ENCODE measurements at regions not wholly inside any gene's neighbourhood (a gene's known extent, or its start where the extent isn't known, plus 50 kb on each side); places are given as distances from the start of the nearest gene placed in this dataset.

DNA sequence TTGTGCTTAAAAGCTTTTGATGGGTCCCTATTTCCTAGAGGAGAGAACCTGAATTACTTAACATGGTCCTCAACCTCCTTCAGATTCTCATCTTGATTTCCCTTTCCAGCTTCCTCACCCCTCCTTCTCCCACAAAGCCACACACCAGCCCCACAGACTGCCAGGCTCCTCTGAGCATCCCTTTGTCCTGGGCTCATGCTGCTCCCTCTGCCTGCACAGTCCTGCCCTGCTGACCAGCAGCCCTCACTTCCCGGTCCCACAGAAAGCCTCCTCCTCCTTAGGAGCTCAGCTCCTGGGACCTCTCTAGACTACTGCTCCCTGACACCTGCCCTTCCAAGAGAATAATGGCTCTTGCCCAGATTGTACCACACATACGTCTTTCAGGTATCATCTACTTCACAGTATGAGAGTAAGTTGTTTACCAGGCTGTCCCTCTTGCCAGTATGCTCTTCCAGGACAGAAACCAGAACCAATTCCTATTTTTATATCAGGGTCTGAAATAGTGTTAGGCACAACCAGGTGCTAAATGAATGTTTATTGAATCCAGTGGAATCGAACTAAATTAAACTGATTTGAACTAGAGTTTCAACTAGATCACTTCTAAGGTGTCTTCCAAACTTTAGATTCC is 373.4 kb downstream of the LMX1A start:
- Histone ChIP-seq H2AK5ac (ENCODE audit: low read depth, low read length) (no peak overlapping the region), H3K9me3 (ENCODE audit: control insufficient read depth, insufficient read depth, low read length) (no peaks in the 10 kb centered on the region), H4K20me1 (ENCODE audit: insufficient read depth, low read length) (no peaks in the 10 kb centered on the region), H2BK120ac (ENCODE audit: low read depth, low read length) (no peak overlapping the region), H3K79me1 (ENCODE audit: low read depth in 1 of 2, low read length in 2 of 2) (no peaks in the 10 kb centered on the region), H3K4me3 (ENCODE audit: insufficient read depth, low read depth, low read length) (no peak overlapping the region), H2AK9ac (replicated peaks; ENCODE audit: low read depth, low read length, poor library complexity) (no peak overlapping the region), H2BK20ac (ENCODE audit: low read depth, low read length) (no peak overlapping the region), H3K18ac (ENCODE audit: low read depth, low read length) (no peak overlapping the region), H3K4me2 (ENCODE audit: low read depth, low read length) (no peak overlapping the region), H3K56ac (ENCODE audit: extremely low read depth, insufficient read depth, low read length) (no peak overlapping the region), H2AFZ (replicated peaks; ENCODE audit: low read length, poor library complexity) (no peak overlapping the region), H3K4ac (ENCODE audit: low read depth, low read length) (no peak overlapping the region), H3K4me1 (ENCODE audit: control insufficient read depth, insufficient read depth, low read length) (no peaks in the 10 kb centered on the region), H2BK5ac (ENCODE audit: low read depth, low read length, poor library complexity, severe bottlenecking) (no peak overlapping the region), H3K27me3 (ENCODE audit: control insufficient read depth, insufficient read depth, low read length) (no peaks in the 10 kb centered on the region), H3K9ac (ENCODE audit: low read depth, low read length) (no peak overlapping the region), H3K36me3 (ENCODE audit: control insufficient read depth, insufficient read depth, low read length) (no peaks in the 10 kb centered on the region), H3K14ac (replicated peaks; ENCODE audit: low read depth, low read length) (no peak overlapping the region), H3K27ac (ENCODE audit: insufficient read depth, low read length) (no peak overlapping the region), H4K5ac (ENCODE audit: low read depth, low read length) (no peak overlapping the region), H4K91ac (ENCODE audit: insufficient read depth, low read depth, low read length) (no peak overlapping the region), H3K23ac (ENCODE audit: low read depth, low read length) (no peak overlapping the region), H4K8ac (ENCODE audit: low read depth in 2 of 2, low read length in 2 of 2) (no peak overlapping the region), H3K9me1 (ENCODE audit: insufficient read depth, low read length) (no peaks in the 10 kb centered on the region), H2BK15ac (ENCODE audit: low read depth, low read length) (no peak overlapping the region)
- dilution Hi-C loops (cut with HindIII; ENCODE audit: low sequenced_read_pairs, unreplicated experiment) (no loop called here), in situ Hi-C loops (cut with MboI; ENCODE audit: low sequenced_read_pairs) (no loop called here), intact Hi-C loops (cut with micrococcal nuclease) (no loop called here)
- no peak for DNase-seq
- no CpG with 5 or more reads among the region's 3 CpGs for WGBS, 2 experiments (ENCODE audit: extremely low coverage in 2 of 2, insufficient read length in 1 of 2)
- ATAC-seq (ENCODE audit: low read depth), result no peak
- POLR2A ChIA-PET (ENCODE audit: unreplicated experiment), result no interaction called here
- CTCF ChIA-PET, result no interaction called here
- TF ChIP-seq RCOR1 (IDR thresholded peaks at IDR 0.05; ENCODE audit: insufficient replicate concordance, low read length), result no peak
- TF ChIP-seq CEBPB (IDR thresholded peaks at IDR 0.05; ENCODE audit: low read depth, low read length), result no peak
- TF ChIP-seq POLR2A (IDR thresholded peaks at IDR 0.05; ENCODE audit: low read depth, low read length), result no peak
- TF ChIP-seq BHLHE40 (IDR thresholded peaks at IDR 0.05; ENCODE audit: low read depth, low read length), result no peak
- no peak for TF ChIP-seq RFX5 (IDR thresholded peaks at IDR 0.05; ENCODE audit: low read depth, low read length)
- TF ChIP-seq FOS (IDR thresholded peaks at IDR 0.05; ENCODE audit: low read depth, low read length), result no peak
- no peak for TF ChIP-seq RAD21 (IDR thresholded peaks at IDR 0.05; ENCODE audit: low read length)
- no peak for TF ChIP-seq CHD1 (IDR thresholded peaks at IDR 0.05; ENCODE audit: low read depth, low read length)
- TF ChIP-seq, protein P1, sequence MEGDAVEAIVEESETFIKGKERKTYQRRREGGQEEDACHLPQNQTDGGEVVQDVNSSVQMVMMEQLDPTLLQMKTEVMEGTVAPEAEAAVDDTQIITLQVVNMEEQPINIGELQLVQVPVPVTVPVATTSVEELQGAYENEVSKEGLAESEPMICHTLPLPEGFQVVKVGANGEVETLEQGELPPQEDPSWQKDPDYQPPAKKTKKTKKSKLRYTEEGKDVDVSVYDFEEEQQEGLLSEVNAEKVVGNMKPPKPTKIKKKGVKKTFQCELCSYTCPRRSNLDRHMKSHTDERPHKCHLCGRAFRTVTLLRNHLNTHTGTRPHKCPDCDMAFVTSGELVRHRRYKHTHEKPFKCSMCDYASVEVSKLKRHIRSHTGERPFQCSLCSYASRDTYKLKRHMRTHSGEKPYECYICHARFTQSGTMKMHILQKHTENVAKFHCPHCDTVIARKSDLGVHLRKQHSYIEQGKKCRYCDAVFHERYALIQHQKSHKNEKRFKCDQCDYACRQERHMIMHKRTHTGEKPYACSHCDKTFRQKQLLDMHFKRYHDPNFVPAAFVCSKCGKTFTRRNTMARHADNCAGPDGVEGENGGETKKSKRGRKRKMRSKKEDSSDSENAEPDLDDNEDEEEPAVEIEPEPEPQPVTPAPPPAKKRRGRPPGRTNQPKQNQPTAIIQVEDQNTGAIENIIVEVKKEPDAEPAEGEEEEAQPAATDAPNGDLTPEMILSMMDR (conservative IDR thresholded peaks at IDR 0.05; ENCODE audit: low read depth, low read length), result no peak
- no TSS peak for BruUV-seq (replicated peaks)

All from IMR-90 (cell line).